Activated CD8-positive, alpha-beta memory T cell treated with anti-CD3 and anti-CD28 coated beads for 24 hours (primary cell): ENCODE measurements at regions not wholly inside any gene's neighbourhood (a gene's known extent, or its start where the extent isn't known, plus 50 kb on each side); places are given as distances from the start of the nearest gene placed in this dataset.

Experiments used
- DNase-seq: peaks from one replicate; pipeline ENCODE4 v3.0.0-alpha.2; 2020

DNA sequence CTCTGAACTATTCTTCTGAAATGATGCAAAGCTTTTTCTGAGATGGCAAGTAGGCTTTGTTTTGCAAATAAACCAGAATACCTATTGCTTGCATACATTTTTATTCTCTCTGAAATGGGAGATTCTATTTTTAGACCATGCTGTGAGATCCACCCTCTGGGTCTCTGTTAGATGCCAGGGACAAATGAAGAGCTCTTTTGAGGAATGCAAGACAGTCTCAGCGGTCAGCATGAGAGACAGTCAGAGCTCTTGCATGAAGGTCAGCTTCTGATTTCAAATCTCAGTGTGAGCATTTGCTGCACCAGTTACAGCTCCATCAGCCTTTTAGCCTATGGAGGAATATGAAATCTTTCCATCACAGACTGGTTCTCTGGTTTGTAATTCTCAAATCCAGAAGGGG, 429.9 kb upstream of the KLF6 start:
- DNase-seq: no peak

GRCh38 chr10:4213441-4213840, 428.4 kb upstream of the KLF6 start:
- DNase-seq: no peak

- DNase-seq: no peak
Measured at GRCh38 chr10:4212111-4212630, 427.2 kb upstream of the KLF6 start.

DNA sequence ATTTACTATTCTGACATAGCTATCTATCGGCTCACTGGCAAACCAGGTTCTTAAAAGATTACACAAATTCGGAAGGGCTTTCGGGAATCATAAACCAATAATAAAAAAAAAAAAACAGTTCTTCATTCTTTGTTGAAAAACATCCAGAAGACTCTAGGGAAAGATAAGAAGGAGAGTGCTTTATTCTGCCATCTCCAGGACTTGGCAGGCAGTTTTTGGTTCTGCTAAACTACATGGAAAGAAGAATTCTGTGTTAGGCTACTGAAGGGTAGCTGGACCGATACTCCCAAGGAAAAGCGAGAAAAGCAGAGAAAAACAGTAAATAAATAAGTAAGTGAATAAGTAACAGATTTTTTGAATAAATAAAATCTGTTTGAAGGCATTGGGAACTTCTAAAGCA, 423.5 kb upstream of the KLF6 start:
- no peak for DNase-seq

GRCh38 chr10:4205113-4205512, 420.1 kb upstream of the KLF6 start:
- no peak for DNase-seq

DNA sequence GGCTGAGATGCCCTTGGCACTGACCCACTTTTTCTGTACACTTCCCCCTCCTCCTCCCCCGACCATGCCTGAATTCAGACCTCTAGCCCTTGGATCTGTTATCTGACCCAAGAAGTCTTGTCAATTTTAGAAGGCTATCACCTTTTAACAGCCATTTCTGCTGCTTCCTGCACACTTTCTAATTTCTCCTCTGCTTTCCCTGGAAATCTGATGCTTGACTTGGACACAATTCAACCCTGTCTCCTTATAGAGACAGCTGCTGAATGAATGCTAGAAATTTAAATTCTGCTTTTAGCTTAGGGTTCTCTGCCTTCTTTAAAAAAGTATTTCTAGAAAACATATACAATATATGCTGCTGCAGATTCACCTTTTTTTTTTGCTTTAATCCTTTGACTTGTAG, 417.9 kb upstream of the KLF6 start:
- no peak for DNase-seq

DNA sequence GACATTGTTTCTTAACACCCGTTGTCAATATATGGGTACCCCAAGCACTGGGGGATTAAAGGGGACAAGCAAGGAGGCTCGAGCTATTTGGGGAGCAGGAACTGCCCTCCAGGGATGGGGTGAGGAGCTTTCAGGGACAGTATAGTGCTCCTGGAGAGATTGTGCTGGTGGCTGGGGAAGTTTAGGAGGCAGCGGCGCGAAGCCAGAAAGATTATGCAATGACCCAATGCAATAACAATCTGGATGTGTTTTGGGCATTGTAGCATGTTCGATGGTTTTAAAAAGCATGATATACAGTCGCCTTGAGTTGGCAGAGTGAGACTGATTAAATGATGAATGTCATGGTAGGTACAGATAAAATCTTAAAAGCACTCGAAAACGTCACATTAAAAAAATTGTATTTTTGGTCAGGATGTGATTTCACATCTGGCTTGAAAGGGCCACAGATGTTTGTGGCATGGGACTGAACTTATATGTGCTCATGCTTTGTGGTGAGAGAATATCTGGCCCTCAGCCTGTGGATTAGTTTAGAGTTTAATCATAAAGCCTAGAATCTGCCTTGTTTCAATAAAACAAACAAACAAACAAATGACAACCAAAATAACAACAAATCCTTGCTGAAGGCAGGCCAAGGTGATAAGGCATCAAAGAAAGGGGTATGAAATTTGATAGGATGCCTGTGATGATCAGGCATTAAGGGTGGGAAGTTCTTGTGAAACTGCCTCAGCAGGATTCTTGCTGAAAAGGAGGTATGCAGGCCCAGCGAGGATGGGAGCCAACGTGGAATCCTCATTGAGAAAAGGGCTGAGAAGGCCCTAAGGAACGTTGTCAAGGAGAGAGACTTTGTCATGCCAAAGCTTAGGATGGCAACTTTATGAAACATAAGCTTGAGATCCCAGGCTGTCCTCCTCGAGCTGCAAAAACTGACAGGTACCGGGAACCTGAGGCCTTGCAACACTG, 417.1 kb upstream of the KLF6 start:
- no peak for DNase-seq

DNA sequence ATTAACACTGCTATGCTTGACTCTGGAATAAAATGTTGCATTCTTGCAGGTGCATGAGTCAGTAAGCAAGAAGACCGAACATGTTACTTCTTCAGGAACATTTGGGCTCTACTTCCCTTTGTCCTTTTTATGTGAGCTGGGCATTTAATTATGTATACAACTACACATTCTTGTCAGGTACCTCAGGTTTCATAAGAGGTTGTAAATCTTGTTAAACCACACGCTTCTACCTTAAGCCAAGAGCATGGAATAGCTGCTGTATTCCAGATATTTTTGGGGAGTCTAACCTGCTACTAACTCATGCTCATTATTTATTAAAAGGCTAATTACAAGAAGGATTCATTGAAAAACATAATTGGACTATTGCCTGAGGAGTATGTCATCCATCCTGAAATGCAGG, 414.2 kb upstream of the KLF6 start:
- no peak for DNase-seq

- no peak for DNase-seq
Measured at GRCh38 chr10:4198216-4198615, 413.2 kb upstream of the KLF6 start.

DNA sequence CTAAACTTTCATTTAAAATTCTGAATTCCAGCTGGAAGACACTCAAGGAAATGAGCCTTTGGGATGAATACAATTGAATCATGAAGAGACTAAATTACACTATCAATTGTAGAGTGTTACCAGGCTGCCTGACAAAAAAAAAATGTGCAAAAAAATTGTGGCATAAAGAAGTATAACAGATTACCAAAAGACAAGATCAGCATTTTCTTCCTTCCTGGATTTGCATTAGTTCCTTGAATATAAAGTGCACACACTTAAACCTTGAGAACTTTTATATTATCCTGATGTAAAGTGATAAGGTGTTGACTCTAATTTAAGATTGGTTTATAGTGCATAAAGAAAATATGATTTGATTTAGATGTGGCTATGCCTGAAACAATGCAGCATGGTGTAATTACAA, 412.7 kb upstream of the KLF6 start:
- no peak for DNase-seq

GRCh38 chr10:4196771-4197390, 411.9 kb upstream of the KLF6 start:
- DNase-seq: no peak

GRCh38 chr10:4196183-4196582, 411.2 kb upstream of the KLF6 start:
- DNase-seq: no peak

DNA sequence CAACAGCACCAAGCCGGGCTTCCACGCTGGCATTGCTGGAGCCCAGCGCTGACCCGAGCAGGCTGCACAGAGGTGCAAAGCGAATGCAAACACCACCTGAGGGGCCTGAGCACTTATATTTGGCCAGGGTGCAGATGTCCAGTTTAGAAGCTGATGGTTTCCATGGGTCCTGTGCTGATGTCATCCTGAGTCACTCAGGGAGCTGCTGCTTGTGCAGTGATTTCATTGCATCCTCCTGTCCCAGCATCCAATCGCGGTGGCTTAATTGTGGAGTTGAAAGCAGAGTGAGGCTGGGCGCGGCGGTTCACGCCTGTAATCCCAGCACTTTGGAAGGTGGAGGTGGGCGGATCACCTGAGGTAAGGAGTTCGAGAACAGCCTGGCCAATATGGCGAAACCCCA, 410.2 kb upstream of the KLF6 start:
- DNase-seq: no peak

DNA sequence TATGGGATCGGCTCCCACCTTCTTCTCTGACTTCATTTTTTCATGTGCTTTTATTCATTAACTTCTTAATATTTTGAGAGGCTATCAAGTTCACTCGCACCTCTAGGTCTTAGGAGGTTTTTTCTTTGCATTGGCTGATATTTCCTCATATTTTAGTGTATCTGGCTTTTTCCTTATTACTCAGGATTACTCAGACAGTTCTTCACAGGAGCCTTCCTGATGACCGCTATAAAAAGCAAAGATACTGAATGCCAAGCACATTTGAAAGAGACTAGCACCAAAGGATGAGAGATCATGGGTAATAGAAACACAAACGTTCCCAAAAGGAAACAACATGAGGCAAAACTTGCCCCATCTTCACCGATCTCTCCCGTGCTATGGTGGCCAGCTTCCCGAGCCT, 409.2 kb upstream of the KLF6 start:
- DNase-seq: no peak

DNA sequence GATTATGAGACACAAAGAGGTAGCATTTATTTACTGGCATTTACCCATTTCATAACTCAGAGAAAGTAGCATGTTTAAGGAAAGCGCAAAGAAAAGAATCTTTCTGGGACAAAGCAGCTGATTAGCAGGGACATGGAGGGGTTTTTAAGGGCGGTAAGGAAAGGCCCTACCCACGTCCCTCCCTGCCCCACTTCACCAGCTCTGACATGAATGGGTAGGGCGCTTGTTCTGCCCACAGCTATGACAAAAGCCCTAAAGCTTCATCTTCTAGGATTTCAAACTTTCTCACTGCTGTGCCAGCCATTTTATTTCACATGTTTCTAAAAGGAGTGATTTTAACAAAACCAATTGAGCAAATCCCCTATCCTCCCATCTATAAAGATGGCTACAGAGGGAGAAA, 406.9 kb upstream of the KLF6 start:
- no peak for DNase-seq

DNA sequence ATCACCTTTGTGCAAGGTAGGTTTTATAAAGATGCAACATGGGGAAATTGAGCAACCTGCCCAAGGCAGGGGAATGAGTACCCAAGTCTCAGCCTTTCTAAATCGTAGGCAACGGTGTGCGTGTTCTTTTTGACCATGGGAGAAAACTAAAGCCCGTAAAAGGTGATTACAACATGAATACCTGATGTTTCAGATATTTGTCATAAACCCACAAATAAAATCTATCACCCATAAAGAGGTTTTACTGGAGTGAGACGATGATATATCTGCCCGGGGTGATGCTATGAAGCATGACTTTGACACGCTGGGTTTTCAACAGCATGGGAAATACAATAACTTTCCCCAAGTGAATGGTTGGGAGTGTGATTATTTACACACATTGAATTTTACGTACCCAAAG, 406.3 kb upstream of the KLF6 start:
- DNase-seq: no peak

DNA sequence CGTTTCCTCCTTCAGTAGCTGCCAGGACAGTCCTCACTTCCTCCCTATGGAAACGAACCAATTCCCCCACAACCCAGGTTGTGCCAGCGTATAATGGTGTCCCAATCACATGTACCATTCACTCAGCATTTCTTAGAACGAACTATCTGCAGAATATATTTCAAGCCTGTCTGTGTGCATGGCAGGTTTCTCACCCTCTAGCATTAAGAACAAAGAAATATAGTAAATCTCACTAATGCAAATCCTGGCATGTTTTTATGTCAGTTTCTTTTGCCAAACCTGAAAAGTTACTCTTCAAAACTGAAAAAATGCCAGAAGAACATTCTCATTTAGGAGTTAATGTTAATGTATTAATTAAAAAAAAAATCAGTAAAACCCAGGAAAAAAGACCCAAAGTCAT, 405.9 kb upstream of the KLF6 start:
- DNase-seq: no peak

DNA sequence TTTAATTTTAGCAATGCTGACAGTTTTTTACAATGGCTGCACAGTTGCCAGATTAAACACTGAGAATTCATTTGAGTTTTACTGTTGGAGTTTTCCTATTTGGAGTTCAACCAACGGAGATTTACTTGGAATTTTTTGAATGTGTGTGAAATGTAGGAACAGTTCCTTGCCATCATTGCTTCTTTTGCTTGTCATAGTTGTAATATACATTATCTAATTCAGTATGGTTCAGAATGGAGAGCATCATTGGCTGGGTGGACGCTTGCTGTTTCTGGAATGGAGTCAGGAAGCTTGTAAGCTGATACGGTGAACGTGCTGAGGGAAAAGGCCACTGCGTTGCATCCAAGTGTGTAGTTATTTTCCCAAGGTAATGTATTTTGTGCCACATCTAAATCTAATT, 404.3 kb upstream of the KLF6 start:
- DNase-seq: no peak

GRCh38 chr10:4188406-4188805, 403.4 kb upstream of the KLF6 start:
- DNase-seq: no peak

DNA sequence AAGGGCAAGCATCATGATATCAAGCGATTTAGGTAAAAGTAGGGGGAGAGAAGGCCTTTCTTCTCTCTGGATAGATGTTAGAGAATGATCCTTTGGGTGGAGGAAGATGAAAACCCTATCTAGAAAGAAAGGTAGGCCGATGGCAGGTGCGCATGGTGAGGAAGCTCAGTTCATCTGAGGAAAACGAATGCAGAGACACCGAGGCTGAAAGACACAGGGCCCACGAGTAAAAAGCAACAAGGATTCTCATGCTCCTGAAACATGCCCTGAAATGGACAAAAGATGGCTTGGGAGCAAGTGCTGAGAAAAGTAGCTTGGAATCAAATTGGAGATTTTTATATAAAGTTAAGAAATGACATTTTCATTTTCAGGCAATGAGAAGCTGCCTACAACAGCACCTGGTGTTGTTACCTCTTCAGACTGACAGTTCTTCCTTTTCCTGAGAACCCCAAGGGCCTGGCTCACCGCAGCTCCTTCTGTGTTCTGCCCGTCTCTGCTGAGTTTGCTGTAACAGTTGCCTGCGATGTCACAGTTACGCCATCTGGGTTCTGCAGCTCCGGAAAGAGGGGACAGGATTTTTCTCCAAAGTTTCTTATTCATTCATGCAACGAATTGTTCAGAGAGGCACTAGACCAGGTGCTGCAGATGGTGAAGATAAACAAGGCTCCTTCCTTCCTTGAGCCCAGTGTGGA, 402.0 kb upstream of the KLF6 start:
- no peak for DNase-seq

DNA sequence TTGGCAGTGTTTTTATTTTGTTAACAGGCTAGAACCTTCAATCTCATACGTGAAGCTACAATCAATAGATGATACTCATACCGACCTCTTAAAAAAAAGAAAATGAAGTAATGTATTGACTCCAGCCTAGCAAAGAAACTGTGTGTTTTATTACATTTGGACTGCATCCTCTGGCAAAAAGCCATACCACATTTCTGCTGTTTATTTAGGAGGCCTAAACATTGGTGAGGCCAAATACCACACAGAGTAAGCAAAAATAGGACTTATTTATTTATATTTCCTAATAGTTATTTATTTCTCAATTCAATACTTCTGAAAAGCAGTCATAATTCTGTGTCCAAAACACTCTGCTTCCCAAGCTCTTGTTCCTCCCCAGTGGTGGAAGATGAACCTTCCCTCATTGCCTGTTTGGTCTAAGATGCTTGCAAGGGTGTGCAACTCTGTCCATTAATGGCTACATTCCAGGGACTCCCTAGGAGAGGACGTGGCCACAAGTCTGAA, 398.8 kb upstream of the KLF6 start:
- no peak for DNase-seq

- DNase-seq: no peak
Measured at GRCh38 chr10:4181621-4182049, 396.6 kb upstream of the KLF6 start.

GRCh38 chr10:4181081-4181480, 396.1 kb upstream of the KLF6 start:
- DNase-seq: no peak

DNA sequence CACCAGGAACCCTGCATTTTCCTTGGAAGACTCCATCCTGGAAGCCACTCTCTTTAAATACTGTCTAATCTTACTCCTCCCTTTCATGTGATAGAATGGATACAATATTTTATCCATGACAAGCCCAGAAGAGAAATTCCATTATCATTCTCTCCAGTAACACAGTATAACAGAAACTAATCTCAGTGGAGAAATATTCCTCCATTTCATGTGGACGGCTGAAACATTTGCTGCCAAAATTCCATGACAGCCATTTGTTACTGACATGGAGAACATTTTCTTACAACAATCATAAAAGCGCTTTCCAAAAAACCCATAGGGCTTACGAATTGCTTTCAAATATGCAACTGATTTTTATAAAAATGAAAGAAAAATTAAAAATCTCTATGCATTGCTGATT, 392.8 kb upstream of the KLF6 start:
- DNase-seq: no peak
